Urinary bladder (tissue), 3 donors: ENCODE measurements at regions not wholly inside any gene's neighbourhood (a gene's known extent, or its start where the extent isn't known, plus 50 kb on each side); places are given as distances from the start of the nearest gene placed in this dataset.

Source experiments
- DNase-seq: peaks from one replicate; pipeline ENCODE4 v3.0.0-alpha.2; 2015; ENCODE audit errors: extremely low spot score
- H3K27ac ChIP-seq: one replicate; pipeline ENCODE4 v1.5.1; 2013; ENCODE audit warnings: low read depth, mild to moderate bottlenecking, moderate library complexity
- H3K36me3 ChIP-seq: one replicate; pipeline ENCODE4 v1.6.1; 2013; ENCODE audit warnings: mild to moderate bottlenecking, moderate library complexity; ENCODE audit not compliant: insufficient read depth
- H3K4me1 ChIP-seq: one replicate; pipeline ENCODE4 v1.6.1; 2013; ENCODE audit warnings: mild to moderate bottlenecking, moderate library complexity; ENCODE audit not compliant: insufficient read depth
- H3K4me3 ChIP-seq: one replicate; pipeline ENCODE4 v1.5.1; 2013; ENCODE audit warnings: low read depth, low read length
- WGBS: extraction: QIAGEN DNeasy Blood & Tissue Kit; methylation state at CpG from one replicate; pipeline ENCODE4 v1.1.7; 2013; 5-methylcytosine and 5-hydroxymethylcytosine counted together
- donor health status: healthy with polysubstance abuse.
- donor health status: healthy.

DNA sequence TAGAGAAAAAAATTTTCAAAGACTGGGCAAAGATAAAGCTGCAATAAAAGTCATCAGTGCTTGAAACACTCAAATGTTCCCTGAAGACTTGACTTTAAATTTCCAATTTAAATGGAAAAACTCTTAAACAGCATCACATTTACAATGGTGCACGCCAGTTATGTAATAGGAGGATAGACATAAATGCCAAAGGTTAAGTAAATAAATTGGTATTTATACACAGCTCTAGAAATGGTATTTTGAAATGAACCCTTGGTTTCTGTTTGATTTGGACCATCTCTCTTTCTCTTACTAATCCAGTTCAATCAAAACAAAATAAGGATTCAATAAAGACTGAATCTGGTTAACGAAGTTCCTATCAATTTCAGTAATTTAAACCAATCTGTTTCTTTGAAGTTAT, 272.6 kb downstream of the GPM6A start:
- Histone ChIP-seq H3K4me1 (no peaks in the 10 kb centered on the region), H3K4me3 (no peak overlapping the region), H3K27ac (no peak overlapping the region), H3K36me3 (no peaks in the 10 kb centered on the region)
- no peak for DNase-seq
- WGBS = 54% methylated on average over 2 of the region's 2 CpGs

DNA sequence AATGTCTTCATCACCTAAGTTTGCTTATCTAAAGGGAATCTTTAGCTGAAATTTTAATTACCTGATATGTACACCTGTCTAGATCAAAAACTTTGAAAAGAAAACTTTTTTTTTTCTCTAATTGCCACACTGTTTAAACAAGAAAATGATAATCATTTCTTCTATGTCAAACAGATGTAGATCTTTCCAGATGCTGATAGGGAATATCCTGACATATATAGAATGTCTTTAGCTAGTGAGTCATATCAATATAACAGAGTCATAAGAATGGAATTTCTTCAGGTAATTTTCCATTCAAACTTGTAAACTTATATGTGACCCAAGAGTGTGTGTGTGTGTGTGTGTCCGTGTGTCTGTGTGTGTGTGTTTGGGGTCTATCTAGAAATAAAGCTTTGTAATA, 271.9 kb downstream of the GPM6A start:
- no peak for DNase-seq
- Histone ChIP-seq H3K36me3 (no peaks in the 10 kb centered on the region), H3K4me1 (no peaks in the 10 kb centered on the region), H3K4me3 (no peak overlapping the region), H3K27ac (no peak overlapping the region)
- WGBS = 87% methylated on average over 1 of the region's 1 CpG

DNA sequence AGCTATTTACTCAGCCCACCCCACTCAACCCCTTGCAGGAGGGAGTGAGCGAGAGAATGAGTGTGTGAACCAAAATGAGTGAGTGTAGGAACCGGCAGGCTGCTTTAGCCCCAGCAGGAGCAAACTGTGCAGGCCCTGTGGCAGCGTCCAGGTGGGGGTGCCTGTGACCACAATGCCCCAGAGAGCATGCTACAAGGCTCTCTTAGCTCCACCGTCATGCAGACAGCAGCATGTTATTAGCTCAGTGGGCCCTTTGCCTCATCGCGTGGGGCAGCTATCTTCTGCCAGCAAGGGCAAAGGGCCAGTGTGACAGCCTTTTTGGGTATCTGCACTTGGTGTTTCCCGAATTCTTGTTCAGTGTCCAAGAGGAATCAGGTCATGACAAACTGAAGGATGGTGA, 271.3 kb downstream of the GPM6A start:
- Histone ChIP-seq H3K4me3 (no peak overlapping the region), H3K4me1 (no peaks in the 10 kb centered on the region), H3K27ac (no peak overlapping the region), H3K36me3 (no peaks in the 10 kb centered on the region)
- WGBS = 94% methylated on average over 7 of the region's 7 CpGs
- no peak for DNase-seq

DNA sequence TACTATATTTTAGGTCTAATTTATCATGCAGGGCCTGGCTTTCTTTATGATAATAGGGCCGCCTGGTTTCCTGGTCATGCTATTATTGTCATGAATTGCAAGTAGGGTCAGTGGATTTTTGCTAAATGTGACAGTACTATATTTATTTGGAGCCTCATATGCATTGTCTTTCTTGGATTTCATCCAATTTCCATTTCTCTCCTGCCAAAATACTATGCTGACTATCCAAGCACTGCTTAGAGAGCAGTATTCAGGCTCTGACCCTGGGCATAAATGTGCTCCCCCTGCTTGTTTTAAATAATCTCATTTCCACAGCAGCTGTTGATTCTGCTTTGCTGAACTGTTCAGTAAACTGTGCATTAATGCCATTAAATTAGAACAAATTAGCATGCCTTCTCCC, 269.3 kb downstream of the GPM6A start:
- 51% methylated on average over 1 of the region's 1 CpG for WGBS
- no peak overlapping the region for H3K27ac ChIP-seq
- no peaks in the 10 kb centered on the region for H3K36me3 ChIP-seq
- H3K4me3 ChIP-seq = no peak overlapping the region
- DNase-seq = peak; percentile 26
- no peaks in the 10 kb centered on the region for H3K4me1 ChIP-seq

- DNase-seq = no peak
- WGBS = 79% methylated on average over 6 of the region's 6 CpGs
These were observed 252.9 kb downstream of the GPM6A start for GRCh38 chr4:175559126-175559525.

DNA sequence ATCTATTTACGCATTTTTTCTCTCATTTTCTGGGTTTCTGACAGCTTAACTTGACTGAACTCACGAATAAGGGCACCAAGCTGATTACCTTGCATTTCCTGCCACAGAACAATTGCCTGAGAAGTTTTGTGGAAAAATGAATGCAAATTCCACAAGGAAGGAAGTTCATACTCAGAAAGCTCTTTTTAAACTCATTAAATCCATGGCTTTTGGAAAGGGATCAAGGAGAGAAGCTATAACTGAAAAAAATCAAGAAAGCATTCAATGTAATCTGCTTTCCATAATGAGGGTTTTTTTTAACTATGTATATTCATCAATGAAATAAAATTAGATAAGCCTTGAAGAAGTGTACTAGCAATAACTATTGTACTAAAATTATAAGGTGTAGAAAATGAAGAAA, 252.5 kb downstream of the GPM6A start:
- DNase-seq = no peak
- H3K27ac ChIP-seq = no peak overlapping the region
- 72% methylated on average over 2 of the region's 2 CpGs for WGBS
- no peaks in the 10 kb centered on the region for H3K4me1 ChIP-seq
- H3K4me3 ChIP-seq = no peak overlapping the region
- H3K36me3 ChIP-seq = no peaks in the 10 kb centered on the region

More at GRCh38 chr4:175559126-175559525, 252.9 kb downstream of the GPM6A start:
- Histone ChIP-seq H3K4me3 (no peak overlapping the region), H3K27ac (no peak overlapping the region), H3K36me3 (no peaks in the 10 kb centered on the region), H3K4me1 (no peaks in the 10 kb centered on the region)

GRCh38 chr4:175560604-175561003, 251.5 kb downstream of the GPM6A start:
- H3K4me3 ChIP-seq = no peak overlapping the region
- peak; percentile 18 for DNase-seq
- no peak overlapping the region for H3K27ac ChIP-seq
- H3K4me1 ChIP-seq = no peaks in the 10 kb centered on the region
- no peaks in the 10 kb centered on the region for H3K36me3 ChIP-seq
- 21% methylated on average over 1 of the region's 1 CpG for WGBS

- DNase-seq = no peak
- Histone ChIP-seq H3K4me3 (no peak overlapping the region), H3K27ac (no peak overlapping the region), H3K4me1 (no peaks in the 10 kb centered on the region), H3K36me3 (no peaks in the 10 kb centered on the region)
- WGBS = 83% methylated on average over 1 of the region's 1 CpG
These were observed 250.4 kb downstream of the GPM6A start for GRCh38 chr4:175561696-175562095.

DNA sequence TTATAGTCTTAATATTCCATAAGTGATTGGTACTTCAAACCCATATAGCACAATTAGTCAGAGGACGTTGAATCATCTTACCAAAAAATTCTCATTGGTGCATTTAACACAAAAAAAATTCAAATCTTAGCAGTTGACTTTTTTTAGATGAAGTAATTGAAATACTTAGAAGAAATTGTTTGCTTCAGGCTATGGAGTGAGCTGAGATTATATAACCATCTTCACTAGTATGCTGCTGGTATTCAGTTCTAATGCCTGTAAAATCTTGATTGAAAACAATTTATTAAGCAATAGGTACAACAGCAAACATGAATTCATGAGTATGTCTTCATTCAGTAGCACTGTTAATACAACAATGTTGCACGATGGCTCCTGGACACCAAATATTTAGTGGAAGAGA, 250.0 kb downstream of the GPM6A start:
- H3K36me3 ChIP-seq = no peaks in the 10 kb centered on the region
- no peaks in the 10 kb centered on the region for H3K4me1 ChIP-seq
- 45% methylated on average over 2 of the region's 2 CpGs for WGBS
- no peak overlapping the region for H3K4me3 ChIP-seq
- no peak for DNase-seq
- no peak overlapping the region for H3K27ac ChIP-seq

DNA sequence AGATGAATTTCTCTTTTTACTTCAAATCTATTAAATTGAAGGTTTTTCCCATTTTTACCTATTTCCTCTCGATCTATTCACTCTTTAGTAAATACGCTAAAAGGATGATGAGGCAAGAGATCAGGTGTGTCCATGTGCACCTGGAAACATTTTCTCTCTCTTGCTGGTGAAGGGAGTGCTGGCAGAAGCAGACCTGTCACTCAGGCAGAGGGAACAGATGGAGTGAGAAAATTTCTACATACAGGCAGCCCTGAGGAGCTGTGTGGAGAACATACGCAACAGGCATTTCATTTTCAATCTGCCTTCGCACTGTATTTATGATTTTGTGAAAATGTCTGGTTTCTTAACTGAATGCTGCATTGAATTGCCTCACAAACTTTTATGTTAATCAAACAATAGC, 249.5 kb downstream of the GPM6A start:
- Histone ChIP-seq H3K27ac (no peak overlapping the region), H3K36me3 (no peaks in the 10 kb centered on the region), H3K4me3 (no peak overlapping the region), H3K4me1 (no peaks in the 10 kb centered on the region)
- 95% methylated on average over 4 of the region's 4 CpGs for WGBS
- no peak for DNase-seq
